ENCODE measurements at regions not wholly inside any gene's neighbourhood (a gene's known extent, or its start where the extent isn't known, plus 50 kb on each side); places are given as distances from the start of the nearest gene placed in this dataset.

DNA sequence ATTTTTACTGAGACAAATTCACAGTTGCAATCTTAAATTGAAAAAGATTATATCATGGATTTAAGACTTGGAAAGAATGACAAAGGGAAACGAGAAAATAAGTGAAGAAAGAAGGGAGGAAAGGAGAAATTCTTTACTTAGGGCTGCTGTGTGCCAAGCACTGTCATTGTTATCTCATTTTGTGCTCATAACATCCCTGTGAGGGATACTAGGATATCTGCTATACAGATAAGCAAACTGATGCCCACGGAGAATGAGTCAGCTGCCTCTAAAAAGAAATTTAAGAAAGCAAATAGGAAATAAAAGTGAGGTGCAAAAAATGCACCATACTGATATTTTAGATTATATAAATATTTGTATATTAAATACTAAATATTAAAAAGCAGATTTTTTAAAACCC is 183.6 kb upstream of the NR5A2 start:
- Mint-ChIP-seq H3K27me3 (ENCODE audit: low read depth) (no peaks in the 10 kb centered on the region), H3K4me3 (no peak overlapping the region), H3K27ac (no peak overlapping the region), H3K4me1 (no peaks in the 10 kb centered on the region), H3K36me3 (ENCODE audit: low read depth) (no peaks in the 10 kb centered on the region), H3K9me3 (peaks cover 2% of the 10 kb centered on the region)
- TF ChIP-seq, protein P1, sequence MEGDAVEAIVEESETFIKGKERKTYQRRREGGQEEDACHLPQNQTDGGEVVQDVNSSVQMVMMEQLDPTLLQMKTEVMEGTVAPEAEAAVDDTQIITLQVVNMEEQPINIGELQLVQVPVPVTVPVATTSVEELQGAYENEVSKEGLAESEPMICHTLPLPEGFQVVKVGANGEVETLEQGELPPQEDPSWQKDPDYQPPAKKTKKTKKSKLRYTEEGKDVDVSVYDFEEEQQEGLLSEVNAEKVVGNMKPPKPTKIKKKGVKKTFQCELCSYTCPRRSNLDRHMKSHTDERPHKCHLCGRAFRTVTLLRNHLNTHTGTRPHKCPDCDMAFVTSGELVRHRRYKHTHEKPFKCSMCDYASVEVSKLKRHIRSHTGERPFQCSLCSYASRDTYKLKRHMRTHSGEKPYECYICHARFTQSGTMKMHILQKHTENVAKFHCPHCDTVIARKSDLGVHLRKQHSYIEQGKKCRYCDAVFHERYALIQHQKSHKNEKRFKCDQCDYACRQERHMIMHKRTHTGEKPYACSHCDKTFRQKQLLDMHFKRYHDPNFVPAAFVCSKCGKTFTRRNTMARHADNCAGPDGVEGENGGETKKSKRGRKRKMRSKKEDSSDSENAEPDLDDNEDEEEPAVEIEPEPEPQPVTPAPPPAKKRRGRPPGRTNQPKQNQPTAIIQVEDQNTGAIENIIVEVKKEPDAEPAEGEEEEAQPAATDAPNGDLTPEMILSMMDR (IDR thresholded peaks at IDR 0.05; ENCODE audit: unreplicated experiment in 3 of 3): no peak

DNA sequence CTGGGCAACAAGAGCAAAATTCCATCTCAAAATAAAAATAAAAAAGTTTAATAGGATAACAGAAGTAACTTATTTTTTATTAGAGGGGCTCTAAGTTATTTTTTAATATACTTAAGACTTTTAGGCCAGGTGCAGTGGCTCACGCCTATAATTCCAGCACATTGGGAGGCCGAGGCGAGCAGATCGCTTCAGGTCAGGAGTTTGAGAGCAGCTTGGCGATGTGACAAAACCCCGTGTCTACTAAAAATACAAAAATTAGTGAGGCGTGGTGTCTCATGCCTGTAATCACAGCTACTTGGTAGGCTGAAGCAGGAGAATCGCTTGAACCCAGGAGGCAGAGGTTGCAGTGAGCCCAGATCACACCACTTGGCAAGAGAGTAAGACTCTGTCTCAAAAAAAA is 180.5 kb upstream of the NR5A2 start:
- TF ChIP-seq, protein P1 (IDR thresholded peaks at IDR 0.05; ENCODE audit: unreplicated experiment in 3 of 3): no peak
- Mint-ChIP-seq H3K27ac (no peak overlapping the region), H3K4me3 (no peak overlapping the region), H3K4me1 (no peaks in the 10 kb centered on the region), H3K9me3 (no peaks in the 10 kb centered on the region), H3K36me3 (ENCODE audit: low read depth) (no peaks in the 10 kb centered on the region), H3K27me3 (ENCODE audit: low read depth) (no peaks in the 10 kb centered on the region)

DNA sequence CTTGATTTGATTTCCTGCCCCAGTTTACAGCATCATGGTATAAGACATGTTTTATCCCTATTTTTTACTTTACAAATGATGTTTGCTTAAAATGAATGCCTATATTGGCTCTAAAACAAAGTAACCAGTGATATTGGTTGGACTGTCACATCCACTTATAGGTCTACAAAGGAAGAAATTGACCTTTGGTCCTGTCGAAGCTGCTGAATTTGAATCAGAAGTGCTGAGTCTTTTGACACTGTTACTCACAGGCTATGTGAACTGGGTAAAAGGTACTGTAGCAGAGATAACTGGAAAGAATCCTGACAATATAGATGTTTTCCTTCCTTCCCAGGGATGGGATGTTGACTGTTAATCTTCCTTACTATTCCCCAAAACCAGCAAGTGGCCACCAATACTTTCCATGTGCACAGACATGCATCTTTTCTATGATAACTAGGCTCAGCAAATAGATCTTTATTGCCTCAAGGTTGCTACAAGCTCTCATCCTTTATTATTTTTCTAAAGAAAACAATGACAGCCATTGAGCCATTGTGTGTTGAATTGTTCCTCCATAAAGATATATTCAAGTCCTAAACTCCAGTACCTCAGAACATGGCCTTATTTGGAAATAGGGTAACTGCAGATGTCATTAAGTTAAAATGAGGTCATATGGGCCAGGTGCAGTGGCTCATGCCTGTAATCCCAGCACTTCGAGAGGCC is 175.9 kb upstream of the NR5A2 start:
- H3K27me3 Mint-ChIP-seq (ENCODE audit: low read depth): no peaks in the 10 kb centered on the region
- H3K4me1 Mint-ChIP-seq: no peaks in the 10 kb centered on the region

GRCh38 chr1:199854686-199855321 is 172.7 kb upstream of the NR5A2 start:
- peaks cover 6% of the 10 kb centered on the region for H3K4me1 Mint-ChIP-seq
- H3K4me3 Mint-ChIP-seq: no peak overlapping the region
- TF ChIP-seq, protein P1 (IDR thresholded peaks at IDR 0.05; ENCODE audit: unreplicated experiment in 3 of 3): no peak
- H3K9me3 Mint-ChIP-seq: no peaks in the 10 kb centered on the region
- H3K27ac Mint-ChIP-seq: no peak overlapping the region
- H3K36me3 Mint-ChIP-seq (ENCODE audit: low read depth): no peaks in the 10 kb centered on the region
- no peaks in the 10 kb centered on the region for H3K27me3 Mint-ChIP-seq (ENCODE audit: low read depth)

More for the DNA sequence above, 175.9 kb upstream of the NR5A2 start:
- Mint-ChIP-seq H3K4me3 (no peak overlapping the region), H3K9me3 (no peaks in the 10 kb centered on the region), H3K27ac (peak overlapping the region in 1 of 3 experiments; percentile 16), H3K36me3 (ENCODE audit: low read depth) (no peaks in the 10 kb centered on the region)
- TF ChIP-seq, protein P1 (IDR thresholded peaks at IDR 0.05; ENCODE audit: unreplicated experiment in 3 of 3): no peak

DNA sequence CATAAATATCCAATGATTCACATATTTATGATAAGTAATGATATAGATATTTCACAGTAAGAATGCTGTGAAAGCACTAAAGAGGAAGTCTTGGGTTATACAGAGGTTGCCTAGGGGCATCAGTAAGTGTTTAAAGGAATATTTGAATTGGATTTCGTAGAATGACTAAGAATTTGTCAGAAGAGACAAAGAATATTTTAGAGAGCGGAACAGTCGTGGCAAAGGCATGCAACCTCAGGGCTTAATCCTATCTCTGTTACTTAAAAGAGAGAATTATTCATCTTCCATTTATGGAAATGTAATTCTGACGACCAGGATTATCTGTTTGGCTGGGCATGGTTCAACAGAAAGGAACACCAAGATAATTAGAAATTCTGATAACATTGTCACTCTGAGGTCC is 171.9 kb upstream of the NR5A2 start:
- Mint-ChIP-seq H3K27ac (no peak overlapping the region), H3K9me3 (no peaks in the 10 kb centered on the region), H3K4me1 (peaks cover 6% of the 10 kb centered on the region), H3K36me3 (ENCODE audit: low read depth) (no peaks in the 10 kb centered on the region), H3K4me3 (no peak overlapping the region), H3K27me3 (ENCODE audit: low read depth) (peaks cover under 1% of the 10 kb centered on the region)
- TF ChIP-seq, protein P1 (IDR thresholded peaks at IDR 0.05; ENCODE audit: unreplicated experiment in 3 of 3): no peak
